Panc1 (cell line): ENCODE measurements at regions not wholly inside any gene's neighbourhood (a gene's known extent, or its start where the extent isn't known, plus 50 kb on each side); places are given as distances from the start of the nearest gene placed in this dataset.

Source experiments
- POLR2AphosphoS5 ChIP-seq: IDR thresholded peaks from 2 replicates; pipeline ENCODE4 v1.6.1; 2012; ENCODE audit warnings: mild to moderate bottlenecking, low read depth, low read length, moderate library complexity
- SIN3A ChIP-seq: IDR thresholded peaks from 2 replicates; pipeline ENCODE4 v1.6.1; 2012; ENCODE audit warnings: low read depth, mild to moderate bottlenecking, low read length, moderate library complexity, borderline replicate concordance; ENCODE audit not compliant: insufficient read depth
- TCF7L2 ChIP-seq: IDR thresholded peaks from 2 replicates; pipeline ENCODE4 v1.6.1; 2011; ENCODE audit warnings: mild to moderate bottlenecking, low read depth, low read length, inconsistent platforms
- TF ChIP-seq, protein P1 (sequence below): fragments of 450-650 bp; IDR thresholded peaks from 2 replicates; pipeline ENCODE4 v1.5.1; 2017; ENCODE audit warnings: mild to moderate bottlenecking

DNA sequence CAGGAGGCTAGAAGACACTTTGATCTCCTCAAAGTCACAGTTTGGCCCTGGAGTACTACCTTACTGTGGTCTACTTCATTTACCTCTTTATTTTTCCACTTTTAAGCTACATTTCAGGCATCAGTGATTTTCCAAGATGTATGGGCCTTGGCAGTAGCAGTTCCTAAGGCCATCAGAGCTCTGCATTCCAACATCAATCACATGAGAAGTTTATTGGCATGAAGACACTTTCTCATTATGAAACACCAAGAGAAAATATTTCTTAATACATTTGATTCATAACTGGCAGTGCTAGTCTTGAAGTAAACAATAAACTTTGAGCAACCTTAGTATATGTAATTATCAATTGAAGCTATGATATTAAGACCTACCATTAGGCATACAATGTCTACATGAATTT, 178.1 kb downstream of the IL15 start:
- TF ChIP-seq, protein P1, sequence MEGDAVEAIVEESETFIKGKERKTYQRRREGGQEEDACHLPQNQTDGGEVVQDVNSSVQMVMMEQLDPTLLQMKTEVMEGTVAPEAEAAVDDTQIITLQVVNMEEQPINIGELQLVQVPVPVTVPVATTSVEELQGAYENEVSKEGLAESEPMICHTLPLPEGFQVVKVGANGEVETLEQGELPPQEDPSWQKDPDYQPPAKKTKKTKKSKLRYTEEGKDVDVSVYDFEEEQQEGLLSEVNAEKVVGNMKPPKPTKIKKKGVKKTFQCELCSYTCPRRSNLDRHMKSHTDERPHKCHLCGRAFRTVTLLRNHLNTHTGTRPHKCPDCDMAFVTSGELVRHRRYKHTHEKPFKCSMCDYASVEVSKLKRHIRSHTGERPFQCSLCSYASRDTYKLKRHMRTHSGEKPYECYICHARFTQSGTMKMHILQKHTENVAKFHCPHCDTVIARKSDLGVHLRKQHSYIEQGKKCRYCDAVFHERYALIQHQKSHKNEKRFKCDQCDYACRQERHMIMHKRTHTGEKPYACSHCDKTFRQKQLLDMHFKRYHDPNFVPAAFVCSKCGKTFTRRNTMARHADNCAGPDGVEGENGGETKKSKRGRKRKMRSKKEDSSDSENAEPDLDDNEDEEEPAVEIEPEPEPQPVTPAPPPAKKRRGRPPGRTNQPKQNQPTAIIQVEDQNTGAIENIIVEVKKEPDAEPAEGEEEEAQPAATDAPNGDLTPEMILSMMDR, result no peak
- TF ChIP-seq POLR2AphosphoS5, result no peak
- TF ChIP-seq TCF7L2, result no peak
- TF ChIP-seq SIN3A, result no peak
